ENCODE measurements at regions not wholly inside any gene's neighbourhood (a gene's known extent, or its start where the extent isn't known, plus 50 kb on each side); places are given as distances from the start of the nearest gene placed in this dataset.
A peak's percentile ranks its signal among the peaks of the same experiment; 100 is the strongest.
"Not testable (repeated sequence)": the region's sequence is repeated elsewhere in the genome, so short reads cannot be mapped to it uniquely, and the experiment has no call there.

DNA sequence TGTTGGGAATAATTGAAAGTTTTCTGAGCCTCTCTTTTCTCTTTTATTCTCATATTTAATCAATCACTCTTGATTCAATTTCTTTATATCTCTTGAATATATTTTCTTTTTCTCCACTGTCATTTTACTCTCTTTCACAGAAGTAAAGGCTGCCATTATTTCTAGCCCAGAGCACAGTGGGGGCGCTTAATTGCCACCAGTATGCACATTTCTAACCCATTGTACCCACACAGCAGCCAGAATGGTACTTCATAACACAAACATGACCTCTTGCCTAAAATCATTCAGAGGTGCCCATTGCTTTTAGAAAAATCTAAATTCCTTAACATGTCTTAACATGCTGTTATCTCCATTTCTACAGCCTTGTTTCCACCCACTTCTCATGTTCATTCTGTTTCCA, 190.2 kb upstream of the LMO3 start:
- no peak overlapping the region for H3K4me3 Mint-ChIP-seq
- DNase-seq = peak in 1 of 5 donors; percentile 22
- no peaks in the 10 kb centered on the region for H3K36me3 Mint-ChIP-seq
- H3K36me3 ChIP-seq (ENCODE audit: insufficient read depth, low read length) = no peaks in the 10 kb centered on the region
- H3K9me3 Mint-ChIP-seq = peaks cover 3 to 21% (median 9%) of the 10 kb centered on the region in 8 donors
- H3K27ac Mint-ChIP-seq = no peak overlapping the region
- no peak overlapping the region for H3K27ac ChIP-seq (ENCODE audit: low read depth, low read length)
- H3K9me3 ChIP-seq (ENCODE audit: control insufficient read depth in 1 of 2, low read length in 2 of 2) = no peaks in the 10 kb centered on the region
- H3K27me3 Mint-ChIP-seq = peaks cover 0 to 1% of the 10 kb centered on the region in 2 donors
- H3K4me3 ChIP-seq (ENCODE audit: low read length in 2 of 2) = no peak overlapping the region
- H3K4me1 ChIP-seq (ENCODE audit: insufficient read depth, low read length) = no peaks in the 10 kb centered on the region
- ChIA-PET POLR2A (ENCODE audit: partially characterized antibody) (no interaction called here), CTCF (ENCODE audit: partially characterized antibody) (no interaction called here)
- intact Hi-C loops (cut with micrococcal nuclease) = no loop called here
- no peaks in the 10 kb centered on the region for H3K4me1 Mint-ChIP-seq
- H3K27me3 ChIP-seq (ENCODE audit: insufficient read depth, low read length) = no peaks in the 10 kb centered on the region

- Mint-ChIP-seq H3K36me3 (no peaks in the 10 kb centered on the region), H3K9me3 (peaks cover 0 to 8% (median 4%) of the 10 kb centered on the region in 8 donors), H3K27me3 (no peaks in the 10 kb centered on the region), H3K27ac (no peak overlapping the region), H3K4me1 (no peaks in the 10 kb centered on the region), H3K4me3 (no peak overlapping the region)
- Histone ChIP-seq H3K27ac (ENCODE audit: low read depth, low read length) (no peak overlapping the region), H3K27me3 (ENCODE audit: insufficient read depth, low read length) (no peaks in the 10 kb centered on the region), H3K4me3 (ENCODE audit: low read length in 2 of 2) (no peak overlapping the region), H3K4me1 (ENCODE audit: insufficient read depth, low read length) (no peaks in the 10 kb centered on the region), H3K36me3 (ENCODE audit: insufficient read depth, low read length) (no peaks in the 10 kb centered on the region), H3K9me3 (ENCODE audit: control insufficient read depth in 1 of 2, low read length in 2 of 2) (no peaks in the 10 kb centered on the region)
- intact Hi-C loops (cut with micrococcal nuclease) = no loop called here
- CTCF ChIA-PET (ENCODE audit: partially characterized antibody) = no interaction called here
- POLR2A ChIA-PET (ENCODE audit: partially characterized antibody) = no interaction called here
- no peak for DNase-seq
These were observed 183.3 kb upstream of the LMO3 start for GRCh38 chr12:16789204-16789790.

DNA sequence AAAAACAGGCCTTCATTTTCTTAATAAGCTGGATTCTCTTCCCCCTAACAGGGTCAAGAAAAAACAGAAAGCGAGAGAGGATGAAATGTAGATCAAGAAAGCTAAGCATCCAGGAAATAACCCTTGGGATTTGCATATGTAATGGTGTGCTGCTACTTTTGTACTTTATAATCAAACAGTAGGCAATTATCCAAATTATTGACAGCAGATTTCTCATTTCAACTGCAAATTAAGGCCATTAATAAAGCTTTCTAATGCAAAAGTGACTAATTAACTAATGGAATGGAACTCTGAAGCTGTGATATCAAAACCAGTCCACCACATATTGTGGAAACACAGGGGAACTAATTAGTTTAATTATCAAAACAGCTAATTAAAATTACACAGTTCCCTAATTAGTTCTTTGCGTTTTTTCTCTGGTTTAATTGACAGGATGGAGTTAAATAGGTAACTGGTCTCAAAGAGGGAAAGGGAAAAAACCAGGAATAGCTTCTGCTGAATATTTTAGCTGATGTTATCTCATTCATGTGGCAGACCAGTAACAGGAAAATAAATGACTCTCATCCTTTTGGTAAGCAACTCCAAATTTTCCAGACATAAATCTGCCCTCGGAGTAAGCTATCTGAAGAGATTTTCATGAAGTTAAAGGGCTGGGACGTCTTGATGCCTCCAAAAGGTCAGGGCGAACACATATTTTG, 182.7 kb upstream of the LMO3 start:
- Histone ChIP-seq H3K4me1 (ENCODE audit: insufficient read depth, low read length) (no peaks in the 10 kb centered on the region), H3K27ac (ENCODE audit: low read depth, low read length) (no peak overlapping the region), H3K36me3 (ENCODE audit: insufficient read depth, low read length) (no peaks in the 10 kb centered on the region), H3K9me3 (ENCODE audit: control insufficient read depth in 1 of 2, low read length in 2 of 2) (no peaks in the 10 kb centered on the region), H3K27me3 (ENCODE audit: insufficient read depth, low read length) (no peaks in the 10 kb centered on the region), H3K4me3 (ENCODE audit: low read length in 2 of 2) (no peak overlapping the region)
- Mint-ChIP-seq H3K4me1 (no peaks in the 10 kb centered on the region), H3K27ac (no peak overlapping the region), H3K36me3 (no peaks in the 10 kb centered on the region), H3K9me3 (peaks cover 0 to 8% (median 4%) of the 10 kb centered on the region in 8 donors), H3K4me3 (no peak overlapping the region), H3K27me3 (no peaks in the 10 kb centered on the region)
- intact Hi-C loops (cut with micrococcal nuclease) = no loop called here
- CTCF ChIA-PET (ENCODE audit: partially characterized antibody) = no interaction called here
- POLR2A ChIA-PET (ENCODE audit: partially characterized antibody) = no interaction called here
- no peak for DNase-seq

GRCh38 chr12:16785953-16786352, 180.0 kb upstream of the LMO3 start:
- H3K27me3 Mint-ChIP-seq = no peaks in the 10 kb centered on the region
- no peak for DNase-seq
- H3K36me3 ChIP-seq (ENCODE audit: insufficient read depth, low read length) = no peaks in the 10 kb centered on the region
- no peak overlapping the region for H3K4me3 ChIP-seq (ENCODE audit: low read length in 2 of 2)
- H3K27ac ChIP-seq (ENCODE audit: low read depth, low read length) = no peak overlapping the region
- H3K4me1 Mint-ChIP-seq = no peaks in the 10 kb centered on the region
- H3K27me3 ChIP-seq (ENCODE audit: insufficient read depth, low read length) = no peaks in the 10 kb centered on the region
- intact Hi-C loops (cut with micrococcal nuclease) = no loop called here
- H3K9me3 ChIP-seq (ENCODE audit: control insufficient read depth in 1 of 2, low read length in 2 of 2) = no peaks in the 10 kb centered on the region
- H3K4me1 ChIP-seq (ENCODE audit: insufficient read depth, low read length) = no peaks in the 10 kb centered on the region
- POLR2A ChIA-PET (ENCODE audit: partially characterized antibody) = no interaction called here
- peaks cover 0 to 6% (median 3%) of the 10 kb centered on the region in 8 donors for H3K9me3 Mint-ChIP-seq
- CTCF ChIA-PET (ENCODE audit: partially characterized antibody) = interaction anchor here (0.7 kb wide), 1 partner anchor 1468 kb away, joined by 3 read pairs; no protein-coding TSS in a partner anchor
- no peaks in the 10 kb centered on the region for H3K36me3 Mint-ChIP-seq
- H3K27ac Mint-ChIP-seq = no peak overlapping the region
- no peak overlapping the region for H3K4me3 Mint-ChIP-seq

DNA sequence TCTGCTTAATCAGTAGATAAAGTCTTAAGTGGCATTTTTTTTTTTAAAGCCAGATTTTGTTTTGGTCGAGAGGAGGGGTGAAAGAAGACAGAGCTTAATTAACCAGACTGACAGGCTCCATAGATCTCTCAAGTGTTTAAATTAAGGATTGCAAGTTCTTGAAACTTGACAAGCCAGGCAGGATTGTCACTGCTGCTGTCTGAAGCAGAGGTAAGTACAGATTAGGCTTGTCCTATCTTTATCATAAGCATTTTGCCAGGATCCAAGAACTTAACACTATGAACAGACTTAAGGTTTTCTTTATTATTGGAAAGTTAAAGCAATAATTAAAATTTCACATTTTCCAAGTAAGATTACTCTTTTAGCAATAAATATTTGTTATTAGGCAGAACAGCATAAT, 179.6 kb upstream of the LMO3 start:
- H3K4me1 ChIP-seq (ENCODE audit: insufficient read depth, low read length) = no peaks in the 10 kb centered on the region
- no peaks in the 10 kb centered on the region for H3K36me3 Mint-ChIP-seq
- H3K9me3 ChIP-seq (ENCODE audit: control insufficient read depth in 1 of 2, low read length in 2 of 2) = no peaks in the 10 kb centered on the region
- intact Hi-C loops (cut with micrococcal nuclease) = no loop called here
- H3K27me3 ChIP-seq (ENCODE audit: insufficient read depth, low read length) = no peaks in the 10 kb centered on the region
- no peak overlapping the region for H3K4me3 Mint-ChIP-seq
- no peak overlapping the region for H3K4me3 ChIP-seq (ENCODE audit: low read length in 2 of 2)
- H3K27me3 Mint-ChIP-seq = no peaks in the 10 kb centered on the region
- no peak overlapping the region for H3K27ac Mint-ChIP-seq
- CTCF ChIA-PET (ENCODE audit: partially characterized antibody) = interaction anchor here (0.7 kb wide), 1 partner anchor 1468 kb away, joined by 3 read pairs; no protein-coding TSS in a partner anchor
- H3K36me3 ChIP-seq (ENCODE audit: insufficient read depth, low read length) = no peaks in the 10 kb centered on the region
- no peak overlapping the region for H3K27ac ChIP-seq (ENCODE audit: low read depth, low read length)
- H3K4me1 Mint-ChIP-seq = no peaks in the 10 kb centered on the region
- no peak for DNase-seq
- peaks cover 0 to 6% (median 3%) of the 10 kb centered on the region in 8 donors for H3K9me3 Mint-ChIP-seq
- POLR2A ChIA-PET (ENCODE audit: partially characterized antibody) = no interaction called here

GRCh38 chr12:16769129-16769528, 163.2 kb upstream of the LMO3 start:
- H3K9me3 ChIP-seq (ENCODE audit: control insufficient read depth in 1 of 2, low read length in 2 of 2); H3K27me3 Mint-ChIP-seq; DNase-seq; H3K4me1 Mint-ChIP-seq; intact Hi-C loops (cut with micrococcal nuclease); H3K4me3 Mint-ChIP-seq; H3K27me3 ChIP-seq (ENCODE audit: insufficient read depth, low read length); H3K36me3 ChIP-seq (ENCODE audit: insufficient read depth, low read length); H3K27ac Mint-ChIP-seq; POLR2A ChIA-PET (ENCODE audit: partially characterized antibody); H3K4me1 ChIP-seq (ENCODE audit: insufficient read depth, low read length); CTCF ChIA-PET (ENCODE audit: partially characterized antibody); H3K27ac ChIP-seq (ENCODE audit: low read depth, low read length); H3K4me3 ChIP-seq (ENCODE audit: low read length in 2 of 2); H3K36me3 Mint-ChIP-seq: not testable (repeated sequence)
- peaks cover 0 to 48% (median 26%) of the 10 kb centered on the region in 8 donors for H3K9me3 Mint-ChIP-seq

GRCh38 chr12:16766736-16767135, 160.8 kb upstream of the LMO3 start:
- POLR2A ChIA-PET (ENCODE audit: partially characterized antibody) = no interaction called here
- Histone ChIP-seq H3K27me3 (ENCODE audit: insufficient read depth, low read length) (no peaks in the 10 kb centered on the region), H3K4me1 (ENCODE audit: insufficient read depth, low read length) (no peaks in the 10 kb centered on the region), H3K27ac (ENCODE audit: low read depth, low read length) (no peak overlapping the region), H3K36me3 (ENCODE audit: insufficient read depth, low read length) (no peaks in the 10 kb centered on the region), H3K9me3 (ENCODE audit: control insufficient read depth in 1 of 2, low read length in 2 of 2) (no peaks in the 10 kb centered on the region), H3K4me3 (ENCODE audit: low read length in 2 of 2) (no peak overlapping the region)
- no peak overlapping the region for H3K4me3 Mint-ChIP-seq
- H3K9me3 Mint-ChIP-seq = peaks cover 0 to 56% (median 25%) of the 10 kb centered on the region in 8 donors
- DNase-seq = no peak
- no peaks in the 10 kb centered on the region for H3K4me1 Mint-ChIP-seq
- no peaks in the 10 kb centered on the region for H3K27me3 Mint-ChIP-seq
- CTCF ChIA-PET (ENCODE audit: partially characterized antibody) = no interaction called here
- no peaks in the 10 kb centered on the region for H3K36me3 Mint-ChIP-seq
- intact Hi-C loops (cut with micrococcal nuclease) = no loop called here
- no peak overlapping the region for H3K27ac Mint-ChIP-seq

Data from CD4-positive, alpha-beta memory T cell (primary cell).